SK-N-SH treated with all-trans-retinoic acid at 6 μM for 48 hours (cell line): ENCODE measurements at regions not wholly inside any gene's neighbourhood (a gene's known extent, or its start where the extent isn't known, plus 50 kb on each side); places are given as distances from the start of the nearest gene placed in this dataset.

Experiments
- OSR1 ChIP-seq: fragments of 250-450 bp; sonication (Bioruptor Pico); IDR thresholded peaks from 2 replicates; pipeline ENCODE4 v1.8.0; 2022; ENCODE audit warnings: moderate library complexity, mild to moderate bottlenecking, inconsistent platforms
- RARB ChIP-seq: fragments of 250-450 bp; sonication (Bioruptor Pico); IDR thresholded peaks from 2 replicates; pipeline ENCODE4 v1.8.0; 2021; ENCODE audit warnings: mild to moderate bottlenecking, moderate library complexity
- ZFP30 ChIP-seq: fragments of 450-650 bp; formaldehyde crosslinking; IDR thresholded peaks from 2 replicates; pipeline ENCODE4 v1.5.0; 2022; ENCODE audit warnings: mild to moderate bottlenecking, moderate library complexity
- ZNF70 ChIP-seq: fragments of 450-650 bp; formaldehyde crosslinking; IDR thresholded peaks from 2 replicates; pipeline ENCODE4 v1.5.0; 2020; ENCODE audit warnings: mild to moderate bottlenecking, moderate library complexity
- ZNF8 ChIP-seq: fragments of 450-650 bp; formaldehyde crosslinking; IDR thresholded peaks from 2 replicates; pipeline ENCODE4 v1.5.0; 2020; ENCODE audit warnings: mild to moderate bottlenecking, moderate library complexity
- TF ChIP-seq, protein P1 (sequence below): fragments of 250-450 bp; sonication (Bioruptor Pico); IDR thresholded peaks from 2 replicates; pipeline ENCODE4 v1.8.0; 2020; ENCODE audit warnings: mild to moderate bottlenecking, moderate library complexity, borderline replicate concordance
- TF ChIP-seq, protein P2 (sequence below): fragments of 250-450 bp; sonication (Bioruptor Pico); IDR thresholded peaks from 2 replicates; pipeline ENCODE4 v1.5.0; 2020; ENCODE audit warnings: mild to moderate bottlenecking, moderate library complexity
- TF ChIP-seq, protein P3 (sequence below): fragments of 250-450 bp; sonication (Bioruptor Pico); IDR thresholded peaks from 2 replicates; pipeline ENCODE4 v1.8.0; 2021; ENCODE audit warnings: low read depth, mild to moderate bottlenecking, moderate library complexity, borderline replicate concordance

DNA sequence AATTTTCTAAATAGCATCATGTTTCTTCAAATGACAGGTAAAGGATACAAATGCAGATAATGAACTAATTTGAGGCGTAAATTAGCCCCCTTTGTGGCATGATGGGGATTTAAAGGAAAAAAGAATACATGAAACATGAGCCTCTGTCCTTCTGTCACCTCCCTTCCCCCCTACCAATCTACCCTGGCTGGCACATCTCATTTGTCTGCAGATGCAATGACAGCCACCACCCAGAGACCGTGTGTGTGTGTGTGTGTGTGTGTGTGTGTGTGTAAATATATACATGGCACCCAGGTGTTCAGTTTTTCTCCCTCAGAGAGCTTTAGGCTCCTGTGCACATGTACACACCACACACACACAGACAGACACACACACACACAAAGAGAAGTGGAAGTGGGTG is 451.1 kb downstream of the RWDD3 start:
- TF ChIP-seq ZFP30 (CRISPR knock-in tag), result no peak
- no peak for TF ChIP-seq OSR1 (CRISPR knock-in tag)
- TF ChIP-seq, protein P1, sequence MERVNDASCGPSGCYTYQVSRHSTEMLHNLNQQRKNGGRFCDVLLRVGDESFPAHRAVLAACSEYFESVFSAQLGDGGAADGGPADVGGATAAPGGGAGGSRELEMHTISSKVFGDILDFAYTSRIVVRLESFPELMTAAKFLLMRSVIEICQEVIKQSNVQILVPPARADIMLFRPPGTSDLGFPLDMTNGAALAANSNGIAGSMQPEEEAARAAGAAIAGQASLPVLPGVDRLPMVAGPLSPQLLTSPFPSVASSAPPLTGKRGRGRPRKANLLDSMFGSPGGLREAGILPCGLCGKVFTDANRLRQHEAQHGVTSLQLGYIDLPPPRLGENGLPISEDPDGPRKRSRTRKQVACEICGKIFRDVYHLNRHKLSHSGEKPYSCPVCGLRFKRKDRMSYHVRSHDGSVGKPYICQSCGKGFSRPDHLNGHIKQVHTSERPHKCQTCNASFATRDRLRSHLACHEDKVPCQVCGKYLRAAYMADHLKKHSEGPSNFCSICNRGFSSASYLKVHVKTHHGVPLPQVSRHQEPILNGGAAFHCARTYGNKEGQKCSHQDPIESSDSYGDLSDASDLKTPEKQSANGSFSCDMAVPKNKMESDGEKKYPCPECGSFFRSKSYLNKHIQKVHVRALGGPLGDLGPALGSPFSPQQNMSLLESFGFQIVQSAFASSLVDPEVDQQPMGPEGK (CRISPR knock-in tag), result no peak
- TF ChIP-seq ZNF8 (CRISPR knock-in tag), result no peak
- TF ChIP-seq, protein P2, sequence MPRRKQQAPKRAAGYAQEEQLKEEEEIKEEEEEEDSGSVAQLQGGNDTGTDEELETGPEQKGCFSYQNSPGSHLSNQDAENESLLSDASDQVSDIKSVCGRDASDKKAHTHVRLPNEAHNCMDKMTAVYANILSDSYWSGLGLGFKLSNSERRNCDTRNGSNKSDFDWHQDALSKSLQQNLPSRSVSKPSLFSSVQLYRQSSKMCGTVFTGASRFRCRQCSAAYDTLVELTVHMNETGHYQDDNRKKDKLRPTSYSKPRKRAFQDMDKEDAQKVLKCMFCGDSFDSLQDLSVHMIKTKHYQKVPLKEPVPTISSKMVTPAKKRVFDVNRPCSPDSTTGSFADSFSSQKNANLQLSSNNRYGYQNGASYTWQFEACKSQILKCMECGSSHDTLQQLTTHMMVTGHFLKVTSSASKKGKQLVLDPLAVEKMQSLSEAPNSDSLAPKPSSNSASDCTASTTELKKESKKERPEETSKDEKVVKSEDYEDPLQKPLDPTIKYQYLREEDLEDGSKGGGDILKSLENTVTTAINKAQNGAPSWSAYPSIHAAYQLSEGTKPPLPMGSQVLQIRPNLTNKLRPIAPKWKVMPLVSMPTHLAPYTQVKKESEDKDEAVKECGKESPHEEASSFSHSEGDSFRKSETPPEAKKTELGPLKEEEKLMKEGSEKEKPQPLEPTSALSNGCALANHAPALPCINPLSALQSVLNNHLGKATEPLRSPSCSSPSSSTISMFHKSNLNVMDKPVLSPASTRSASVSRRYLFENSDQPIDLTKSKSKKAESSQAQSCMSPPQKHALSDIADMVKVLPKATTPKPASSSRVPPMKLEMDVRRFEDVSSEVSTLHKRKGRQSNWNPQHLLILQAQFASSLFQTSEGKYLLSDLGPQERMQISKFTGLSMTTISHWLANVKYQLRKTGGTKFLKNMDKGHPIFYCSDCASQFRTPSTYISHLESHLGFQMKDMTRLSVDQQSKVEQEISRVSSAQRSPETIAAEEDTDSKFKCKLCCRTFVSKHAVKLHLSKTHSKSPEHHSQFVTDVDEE (CRISPR knock-in tag), result no peak
- TF ChIP-seq RARB, result no peak
- no peak for TF ChIP-seq ZNF70
- TF ChIP-seq, protein P3, sequence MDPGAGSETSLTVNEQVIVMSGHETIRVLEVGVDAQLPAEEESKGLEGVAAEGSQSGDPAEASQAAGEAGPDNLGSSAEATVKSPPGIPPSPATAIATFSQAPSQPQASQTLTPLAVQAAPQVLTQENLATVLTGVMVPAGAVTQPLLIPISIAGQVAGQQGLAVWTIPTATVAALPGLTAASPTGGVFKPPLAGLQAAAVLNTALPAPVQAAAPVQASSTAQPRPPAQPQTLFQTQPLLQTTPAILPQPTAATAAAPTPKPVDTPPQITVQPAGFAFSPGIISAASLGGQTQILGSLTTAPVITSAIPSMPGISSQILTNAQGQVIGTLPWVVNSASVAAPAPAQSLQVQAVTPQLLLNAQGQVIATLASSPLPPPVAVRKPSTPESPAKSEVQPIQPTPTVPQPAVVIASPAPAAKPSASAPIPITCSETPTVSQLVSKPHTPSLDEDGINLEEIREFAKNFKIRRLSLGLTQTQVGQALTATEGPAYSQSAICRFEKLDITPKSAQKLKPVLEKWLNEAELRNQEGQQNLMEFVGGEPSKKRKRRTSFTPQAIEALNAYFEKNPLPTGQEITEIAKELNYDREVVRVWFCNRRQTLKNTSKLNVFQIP (CRISPR knock-in tag), result no peak
